SK-N-SH (cell line): ENCODE measurements at regions not wholly inside any gene's neighbourhood (a gene's known extent, or its start where the extent isn't known, plus 50 kb on each side); places are given as distances from the start of the nearest gene placed in this dataset.

ENCODE experiments used
- CHD2 ChIP-seq: fragments of 150-350 bp; IDR thresholded peaks from 2 replicates; pipeline ENCODE4 v1.6.1; 2018; ENCODE audit warnings: low read length; ENCODE audit not compliant: partially characterized antibody
- CTCF ChIP-seq: fragments of 200-600 bp; sonication (generic); IDR thresholded peaks from 2 replicates; pipeline ENCODE4 v1.6.1; 2017; ENCODE audit warnings: antibody characterized with exemption, mild to moderate bottlenecking, moderate library complexity
- ELF1 ChIP-seq: IDR thresholded peaks from 2 replicates; pipeline ENCODE4 v1.4.0; 2012
- EP300 ChIP-seq, 2 experiments: IDR thresholded peaks; 2 replicates each; pipeline versions ENCODE4 v1.4.0 to v1.6.1; 2012; ENCODE audit warnings: borderline replicate concordance in 1 of 2, low read depth in 1 of 2, low read length in 1 of 2
- JUND ChIP-seq: IDR thresholded peaks from 2 replicates; pipeline ENCODE4 v1.4.0; 2012
- MAX ChIP-seq: IDR thresholded peaks from 2 replicates; pipeline ENCODE4 v1.4.0; 2012; ENCODE audit warnings: low read depth
- NFIC ChIP-seq: IDR thresholded peaks from 2 replicates; pipeline ENCODE4 v1.4.0; 2012; ENCODE audit warnings: borderline replicate concordance
- POLR2AphosphoS5 ChIP-seq: IDR thresholded peaks from 2 replicates; pipeline ENCODE4 v1.6.1; 2012; ENCODE audit warnings: low read depth, low read length
- REST ChIP-seq: IDR thresholded peaks from 2 replicates; pipeline ENCODE4 v1.6.1; 2012; ENCODE audit warnings: mild to moderate bottlenecking, low read depth, low read length, moderate library complexity
- RFX5 ChIP-seq: IDR thresholded peaks from 2 replicates; pipeline ENCODE4 v1.6.1; 2012; ENCODE audit warnings: mild to moderate bottlenecking, improper control_type of control experiment, low read length
- USF2 ChIP-seq: fragments of 150-350 bp; IDR thresholded peaks from 2 replicates; pipeline ENCODE4 v1.6.1; 2017; ENCODE audit warnings: antibody characterized with exemption, low read length, low read depth, borderline replicate concordance

- TF ChIP-seq CTCF (no peak), CHD2 (no peak), EP300 (IDR thresholded peaks at IDR 0.05; ENCODE audit: borderline replicate concordance in 1 of 2, low read depth in 1 of 2, low read length in 1 of 2) (peak; percentile 6 to 22; a peak in 2 of 4 replicates), NFIC (0 out of 2 replicates have a peak, but pooled peaks have one; percentile 8), RFX5 (no peak), REST (no peak), ELF1 (no peak), POLR2AphosphoS5 (no peak), USF2 (no peak), MAX (no peak), JUND (no peak; the same call in 1 of the 2 replicates)
These were observed 63.7 kb upstream of the TFPI start for GRCh38 chr2:187617905-187618304.
